RWPE1 (cell line): ENCODE measurements at regions not wholly inside any gene's neighbourhood (a gene's known extent, or its start where the extent isn't known, plus 50 kb on each side); places are given as distances from the start of the nearest gene placed in this dataset.

Source experiments
- CTCF ChIA-PET: fragments of 350-600 bp; sonication (Branson Sonifier 250); formaldehyde crosslinking; extraction: SDS; loops from one replicate; lab custom pipeline; 2021; lab: Yijun Ruan, JAX
- POLR2A ChIA-PET: fragments of 400-600 bp; formaldehyde crosslinking; extraction: SDS; loops from one replicate; lab custom pipeline; 2020; ENCODE audit warnings: antibody characterized with exemption; ENCODE audit not compliant: low non-redundant PET; lab: Yijun Ruan, JAX
- DNase-seq: peaks from one replicate; pipeline ENCODE4 v3.0.0; 2012; ENCODE audit warnings: low spot score
- H3K27ac ChIP-seq: fragments of 450-650 bp; 2 replicates; pipeline ENCODE4 v1.5.1; 2017
- CTCF ChIP-seq: fragments of 450-650 bp; conservative IDR thresholded peaks from 2 replicates; pipeline ENCODE4 v1.5.1; 2017; ENCODE audit warnings: low read depth, mild to moderate bottlenecking

- DNase-seq = no peak
- TF ChIP-seq CTCF = no peak
- POLR2A ChIA-PET = no interaction called here
- H3K27ac ChIP-seq = no peak overlapping the region
- CTCF ChIA-PET = no interaction called here
These were observed 146.9 kb upstream of the SLC10A2 start for GRCh38 chr13:103213152-103213551.

- ChIA-PET POLR2A (no interaction called here), CTCF (no interaction called here)
- TF ChIP-seq CTCF = no peak
- no peak for DNase-seq
- H3K27ac ChIP-seq = no peak overlapping the region
These were observed 144.1 kb upstream of the SLC10A2 start for GRCh38 chr13:103210348-103210747.

- no peak for TF ChIP-seq CTCF
- ChIA-PET CTCF (no interaction called here), POLR2A (no interaction called here)
- no peak for DNase-seq
- H3K27ac ChIP-seq = no peak overlapping the region
These were observed 137.6 kb upstream of the SLC10A2 start for GRCh38 chr13:103203735-103204330.

GRCh38 chr13:103200118-103200885, 134.1 kb upstream of the SLC10A2 start:
- TF ChIP-seq CTCF = no peak
- no peak overlapping the region for H3K27ac ChIP-seq
- no peak for DNase-seq
- CTCF ChIA-PET = no interaction called here
- POLR2A ChIA-PET = interaction anchor here (0.6 kb wide), 1 partner anchor 31 kb away, joined by 9 read pairs; no protein-coding TSS in a partner anchor

GRCh38 chr13:103199380-103200088, 133.3 kb upstream of the SLC10A2 start:
- DNase-seq = no peak
- POLR2A ChIA-PET = no interaction called here
- no peak overlapping the region for H3K27ac ChIP-seq
- TF ChIP-seq CTCF = no peak
- CTCF ChIA-PET = no interaction called here

GRCh38 chr13:103196356-103196755, 130.1 kb upstream of the SLC10A2 start:
- ChIA-PET POLR2A (no interaction called here), CTCF (interaction anchor here (0.8 kb wide), 1 partner anchor 80 kb away, joined by 3 read pairs; no protein-coding TSS in a partner anchor)
- no peak for DNase-seq
- H3K27ac ChIP-seq = no peak overlapping the region
- no peak for TF ChIP-seq CTCF
